HCT116 (cell line): ENCODE measurements at regions not wholly inside any gene's neighbourhood (a gene's known extent, or its start where the extent isn't known, plus 50 kb on each side); places are given as distances from the start of the nearest gene placed in this dataset.

Experiments used
- EZH2 ChIP-seq: fragments of 200-600 bp; sonication (generic); IDR thresholded peaks from 2 replicates; pipeline ENCODE4 v1.6.1; 2017; ENCODE audit warnings: antibody characterized with exemption, mixed run types
- EZH2phosphoT487 ChIP-seq: fragments of 200-600 bp; IDR thresholded peaks from 2 replicates; pipeline ENCODE4 v1.6.1; 2018; ENCODE audit warnings: antibody characterized with exemption, borderline replicate concordance
- JUND ChIP-seq: IDR thresholded peaks from 2 replicates; pipeline ENCODE4 v1.6.1; 2012
- POLR2A ChIP-seq: IDR thresholded peaks from 2 replicates; pipeline ENCODE4 v1.7.0; 2011; ENCODE audit warnings: borderline replicate concordance; ENCODE audit not compliant: insufficient read depth, insufficient read length; ENCODE audit errors: extremely low read depth
- POLR2AphosphoS5 ChIP-seq: IDR thresholded peaks from 2 replicates; pipeline ENCODE4 v1.6.1; 2011; ENCODE audit warnings: mild to moderate bottlenecking, low read depth, low read length, moderate library complexity
- RAD21 ChIP-seq: IDR thresholded peaks from 2 replicates; pipeline ENCODE4 v1.6.1; 2012; ENCODE audit warnings: low read depth, mild to moderate bottlenecking
- YY1 ChIP-seq: IDR thresholded peaks from 2 replicates; pipeline ENCODE4 v1.6.1; 2011; ENCODE audit warnings: low read length, low read depth, moderate library complexity, mild to moderate bottlenecking; ENCODE audit not compliant: insufficient replicate concordance; ENCODE audit errors: extremely low read depth
- ZFX ChIP-seq: fragments of 450-650 bp; IDR thresholded peaks from 2 replicates; pipeline ENCODE4 v1.6.1; 2017
- ZNF274 ChIP-seq: fragments of 200-500 bp; sonication (Bioruptor generic); IDR thresholded peaks from 2 replicates; pipeline ENCODE4 v1.6.1; 2014; ENCODE audit warnings: mild to moderate bottlenecking, low read depth, low read length, inconsistent platforms
- TF ChIP-seq, protein P1 (sequence below), 3 experiments: fragments of 200-600 bp in 1 of 3; sonication (generic) in 1 of 3; IDR thresholded peaks in 2 of 3; conservative IDR thresholded peaks in 1 of 3; 2 replicates each; pipeline ENCODE4 v1.5.1; 2012 to 2017; ENCODE audit warnings: low read depth in 2 of 3, low read length in 2 of 3, antibody characterized with exemption in 1 of 3, borderline replicate concordance in 1 of 3, control low read depth in 1 of 3, mild to moderate bottlenecking in 1 of 3, mixed read lengths in 1 of 3, mixed run types in 1 of 3, moderate library complexity in 1 of 3; ENCODE audit not compliant: insufficient read depth in 1 of 3
- TF ChIP-seq, protein P2 (sequence below): IDR thresholded peaks from 2 replicates; pipeline ENCODE4 v1.6.1; 2012
- TF ChIP-seq, protein P3 (sequence below): IDR thresholded peaks from 2 replicates; pipeline ENCODE4 v1.6.1; 2012
- TF ChIP-seq, protein P4 (sequence below): IDR thresholded peaks from 2 replicates; pipeline ENCODE4 v1.6.1; 2012; ENCODE audit warnings: low read depth

DNA sequence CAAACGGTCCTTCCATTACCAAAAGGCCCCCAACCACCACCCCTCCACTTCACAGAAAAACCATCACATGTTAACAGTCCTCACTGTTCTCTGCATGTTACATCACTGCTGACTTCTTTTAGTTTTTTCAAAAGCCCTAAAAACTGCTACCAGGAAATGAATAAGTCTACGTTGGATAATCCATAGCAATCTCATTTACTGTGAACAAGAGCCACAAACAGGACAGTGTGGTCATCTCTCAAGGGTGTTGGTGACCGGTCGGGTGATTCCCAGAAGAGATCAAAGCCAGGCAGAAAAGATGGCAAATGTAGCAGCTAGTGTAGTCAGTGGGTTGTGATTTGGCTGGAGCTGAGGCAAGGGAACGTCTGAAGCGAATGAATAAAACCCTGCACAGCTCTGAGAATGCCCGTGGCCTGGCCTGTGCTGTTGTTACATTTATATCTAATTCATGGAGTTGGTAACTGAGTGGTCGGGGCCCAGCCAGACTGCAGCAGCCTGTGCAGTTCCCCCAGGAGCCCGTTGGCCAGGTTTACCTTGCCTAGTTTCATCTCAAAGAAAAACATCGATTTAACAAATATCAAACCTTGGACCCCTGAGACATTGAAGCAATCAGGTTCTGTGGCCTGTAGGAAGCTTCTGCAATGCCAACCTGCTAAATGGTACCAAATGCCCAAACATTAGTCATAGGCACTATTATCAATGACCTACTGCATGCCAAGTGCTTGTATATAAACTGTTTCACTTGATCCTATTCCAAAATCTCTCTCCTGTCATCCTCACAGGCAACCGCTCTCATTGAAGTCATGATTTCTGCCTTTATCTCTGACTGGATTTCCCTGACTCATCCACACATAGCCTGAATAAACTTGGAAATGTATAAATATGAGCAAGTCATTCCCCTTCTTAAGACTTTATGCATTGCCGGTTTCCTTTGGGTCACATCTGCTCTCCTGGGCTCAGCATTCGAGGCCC, 153.8 kb upstream of the SERP2 start:
- TF ChIP-seq RAD21, result no peak
- TF ChIP-seq, protein P1, sequence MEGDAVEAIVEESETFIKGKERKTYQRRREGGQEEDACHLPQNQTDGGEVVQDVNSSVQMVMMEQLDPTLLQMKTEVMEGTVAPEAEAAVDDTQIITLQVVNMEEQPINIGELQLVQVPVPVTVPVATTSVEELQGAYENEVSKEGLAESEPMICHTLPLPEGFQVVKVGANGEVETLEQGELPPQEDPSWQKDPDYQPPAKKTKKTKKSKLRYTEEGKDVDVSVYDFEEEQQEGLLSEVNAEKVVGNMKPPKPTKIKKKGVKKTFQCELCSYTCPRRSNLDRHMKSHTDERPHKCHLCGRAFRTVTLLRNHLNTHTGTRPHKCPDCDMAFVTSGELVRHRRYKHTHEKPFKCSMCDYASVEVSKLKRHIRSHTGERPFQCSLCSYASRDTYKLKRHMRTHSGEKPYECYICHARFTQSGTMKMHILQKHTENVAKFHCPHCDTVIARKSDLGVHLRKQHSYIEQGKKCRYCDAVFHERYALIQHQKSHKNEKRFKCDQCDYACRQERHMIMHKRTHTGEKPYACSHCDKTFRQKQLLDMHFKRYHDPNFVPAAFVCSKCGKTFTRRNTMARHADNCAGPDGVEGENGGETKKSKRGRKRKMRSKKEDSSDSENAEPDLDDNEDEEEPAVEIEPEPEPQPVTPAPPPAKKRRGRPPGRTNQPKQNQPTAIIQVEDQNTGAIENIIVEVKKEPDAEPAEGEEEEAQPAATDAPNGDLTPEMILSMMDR (IDR thresholded peaks at IDR 0.05 in 2 of 3, conservative IDR thresholded peaks at IDR 0.05 in 1 of 3; ENCODE audit: borderline replicate concordance in 1 of 3, insufficient read depth in 1 of 3, low read depth in 2 of 3, low read length in 2 of 3), result no peak
- TF ChIP-seq POLR2AphosphoS5, result no peak
- TF ChIP-seq, protein P2, sequence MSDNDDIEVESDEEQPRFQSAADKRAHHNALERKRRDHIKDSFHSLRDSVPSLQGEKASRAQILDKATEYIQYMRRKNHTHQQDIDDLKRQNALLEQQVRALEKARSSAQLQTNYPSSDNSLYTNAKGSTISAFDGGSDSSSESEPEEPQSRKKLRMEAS, result no peak
- no peak for TF ChIP-seq EZH2
- no peak for TF ChIP-seq POLR2A
- no peak for TF ChIP-seq YY1
- no peak for TF ChIP-seq ZFX
- TF ChIP-seq JUND, result no peak
- no peak for TF ChIP-seq EZH2phosphoT487
- TF ChIP-seq ZNF274, result no peak
- TF ChIP-seq, protein P3, sequence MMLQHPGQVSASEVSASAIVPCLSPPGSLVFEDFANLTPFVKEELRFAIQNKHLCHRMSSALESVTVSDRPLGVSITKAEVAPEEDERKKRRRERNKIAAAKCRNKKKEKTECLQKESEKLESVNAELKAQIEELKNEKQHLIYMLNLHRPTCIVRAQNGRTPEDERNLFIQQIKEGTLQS, result no peak
- TF ChIP-seq, protein P4, sequence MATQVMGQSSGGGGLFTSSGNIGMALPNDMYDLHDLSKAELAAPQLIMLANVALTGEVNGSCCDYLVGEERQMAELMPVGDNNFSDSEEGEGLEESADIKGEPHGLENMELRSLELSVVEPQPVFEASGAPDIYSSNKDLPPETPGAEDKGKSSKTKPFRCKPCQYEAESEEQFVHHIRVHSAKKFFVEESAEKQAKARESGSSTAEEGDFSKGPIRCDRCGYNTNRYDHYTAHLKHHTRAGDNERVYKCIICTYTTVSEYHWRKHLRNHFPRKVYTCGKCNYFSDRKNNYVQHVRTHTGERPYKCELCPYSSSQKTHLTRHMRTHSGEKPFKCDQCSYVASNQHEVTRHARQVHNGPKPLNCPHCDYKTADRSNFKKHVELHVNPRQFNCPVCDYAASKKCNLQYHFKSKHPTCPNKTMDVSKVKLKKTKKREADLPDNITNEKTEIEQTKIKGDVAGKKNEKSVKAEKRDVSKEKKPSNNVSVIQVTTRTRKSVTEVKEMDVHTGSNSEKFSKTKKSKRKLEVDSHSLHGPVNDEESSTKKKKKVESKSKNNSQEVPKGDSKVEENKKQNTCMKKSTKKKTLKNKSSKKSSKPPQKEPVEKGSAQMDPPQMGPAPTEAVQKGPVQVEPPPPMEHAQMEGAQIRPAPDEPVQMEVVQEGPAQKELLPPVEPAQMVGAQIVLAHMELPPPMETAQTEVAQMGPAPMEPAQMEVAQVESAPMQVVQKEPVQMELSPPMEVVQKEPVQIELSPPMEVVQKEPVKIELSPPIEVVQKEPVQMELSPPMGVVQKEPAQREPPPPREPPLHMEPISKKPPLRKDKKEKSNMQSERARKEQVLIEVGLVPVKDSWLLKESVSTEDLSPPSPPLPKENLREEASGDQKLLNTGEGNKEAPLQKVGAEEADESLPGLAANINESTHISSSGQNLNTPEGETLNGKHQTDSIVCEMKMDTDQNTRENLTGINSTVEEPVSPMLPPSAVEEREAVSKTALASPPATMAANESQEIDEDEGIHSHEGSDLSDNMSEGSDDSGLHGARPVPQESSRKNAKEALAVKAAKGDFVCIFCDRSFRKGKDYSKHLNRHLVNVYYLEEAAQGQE, result no peak
